Gastrocnemius medialis (tissue), 4 donors: ENCODE measurements at regions not wholly inside any gene's neighbourhood (a gene's known extent, or its start where the extent isn't known, plus 50 kb on each side); places are given as distances from the start of the nearest gene placed in this dataset.

ENCODE experiments used
- CTCF ChIP-seq, 5 experiments: fragments of 450-650 bp in 3 of 5; fragments of 200-600 bp in 2 of 5; sonication (generic) in 2 of 5; IDR thresholded peaks in 4 of 5; conservative IDR thresholded peaks in 1 of 5; 1 replicate in 4 of 5; 2 replicates in 1 of 5; pipeline ENCODE4 v1.5.1; 2016 to 2019; ENCODE audit warnings: antibody characterized with exemption in 5 of 5, mild to moderate bottlenecking in 3 of 5, moderate library complexity in 3 of 5
- POLR2A ChIP-seq, 2 donors: fragments of 450-650 bp; IDR thresholded peaks; one replicate each; pipeline ENCODE4 v1.6.1; 2017; ENCODE audit warnings: antibody characterized with exemption in 2 of 2, mild to moderate bottlenecking in 2 of 2, moderate library complexity in 2 of 2

GRCh38 chr3:69496856-69497255 is 111.0 kb upstream of the FRMD4B start:
- TF ChIP-seq CTCF (IDR thresholded peaks at IDR 0.05 in 4 of 5, conservative IDR thresholded peaks at IDR 0.05 in 1 of 5) (no peak), POLR2A (IDR thresholded peaks at IDR 0.05) (no peak)
